Left renal pelvis (tissue), 4 donors: ENCODE measurements at regions not wholly inside any gene's neighbourhood (a gene's known extent, or its start where the extent isn't known, plus 50 kb on each side); places are given as distances from the start of the nearest gene placed in this dataset.
"Not testable (repeated sequence)": the region's sequence is repeated elsewhere in the genome, so short reads cannot be mapped to it uniquely, and the experiment has no call there.

Experiments
- DNase-seq, 4 donors: peaks; one replicate each; pipeline ENCODE4 v3.0.0-alpha.2; 2013; ENCODE audit warnings: low read depth in 4 of 4, low spot score in 3 of 4

DNA sequence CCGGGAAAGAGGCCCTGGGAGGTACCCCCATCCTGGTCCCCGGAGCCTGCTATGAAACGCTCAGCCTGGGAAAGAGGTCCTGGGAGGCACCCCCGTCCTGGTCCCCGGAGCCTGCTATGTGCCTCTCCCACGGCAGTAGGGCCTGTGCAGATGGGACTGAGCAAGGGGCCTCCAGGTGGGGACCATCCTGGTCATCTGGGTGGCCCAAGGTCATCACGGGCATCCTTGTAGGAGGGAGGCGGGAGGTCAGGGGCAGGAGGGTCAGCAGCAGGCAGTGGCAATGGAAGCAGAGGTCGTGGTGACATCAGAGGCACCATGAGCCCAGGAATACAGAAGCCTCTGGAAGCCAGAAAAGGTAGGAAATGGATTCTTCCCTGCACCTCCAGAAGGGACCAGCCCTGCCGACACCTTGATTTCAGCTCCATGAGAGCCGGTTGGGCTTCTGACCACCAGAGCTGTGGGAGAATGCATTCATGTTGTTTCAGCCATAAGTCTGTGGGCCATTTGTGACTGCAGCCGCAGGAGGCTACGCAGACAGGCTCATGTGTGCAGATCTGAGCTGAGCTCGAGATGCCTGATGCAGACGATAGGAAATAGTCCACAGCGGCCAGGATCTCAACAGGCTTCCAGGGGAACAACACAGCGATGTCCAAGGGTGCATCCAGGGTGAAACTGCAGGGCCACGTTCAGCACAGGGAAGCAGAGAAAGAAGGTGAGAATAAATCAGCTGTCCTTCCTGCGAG lies 190.7 kb downstream of the LAT start:
- DNase-seq, result not testable (repeated sequence)

DNA sequence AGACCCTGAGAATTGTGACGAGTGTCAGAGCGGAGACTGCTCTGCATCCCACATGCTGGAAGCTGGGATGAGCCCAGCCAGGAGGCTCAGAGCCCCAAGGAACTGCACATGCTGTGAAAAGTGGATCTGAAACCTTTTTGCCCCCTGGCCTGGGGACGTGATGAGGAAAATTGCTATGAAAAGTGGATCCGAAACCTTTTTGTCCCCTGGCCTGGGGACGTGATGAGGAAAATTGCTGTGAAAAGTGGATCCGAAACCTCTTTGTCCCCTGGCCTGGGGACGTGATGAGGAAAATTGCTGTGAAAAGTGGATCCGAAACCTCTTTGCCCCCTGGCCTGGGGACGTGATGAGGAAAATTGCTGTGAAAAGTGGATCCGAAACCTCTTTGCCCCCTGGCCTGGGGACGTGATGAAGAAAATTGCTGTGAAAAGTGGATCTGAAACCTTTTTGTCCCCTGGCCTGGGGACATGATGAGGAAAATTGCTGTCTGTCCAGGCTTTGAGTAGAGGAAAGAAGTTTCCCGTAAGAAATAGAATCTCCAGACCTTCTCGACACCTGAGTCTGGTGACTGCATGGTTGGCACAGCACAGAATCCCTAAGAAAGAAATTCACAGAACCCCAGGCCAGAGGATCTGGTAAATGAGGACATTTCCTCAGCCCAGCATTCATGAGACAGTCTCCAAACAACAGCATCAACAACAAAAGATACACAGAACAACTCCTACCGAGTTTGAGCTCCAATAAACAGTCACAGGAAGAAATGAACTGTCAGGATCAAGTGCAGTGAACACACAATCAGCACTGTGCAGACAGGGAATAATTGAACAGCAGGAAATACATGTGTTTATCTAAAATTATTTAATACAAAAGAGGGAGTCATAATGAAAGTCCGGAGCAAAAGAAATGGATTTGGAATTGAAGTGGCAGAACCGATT lies 188.8 kb downstream of the LAT start:
- DNase-seq, result not testable (repeated sequence)

DNA sequence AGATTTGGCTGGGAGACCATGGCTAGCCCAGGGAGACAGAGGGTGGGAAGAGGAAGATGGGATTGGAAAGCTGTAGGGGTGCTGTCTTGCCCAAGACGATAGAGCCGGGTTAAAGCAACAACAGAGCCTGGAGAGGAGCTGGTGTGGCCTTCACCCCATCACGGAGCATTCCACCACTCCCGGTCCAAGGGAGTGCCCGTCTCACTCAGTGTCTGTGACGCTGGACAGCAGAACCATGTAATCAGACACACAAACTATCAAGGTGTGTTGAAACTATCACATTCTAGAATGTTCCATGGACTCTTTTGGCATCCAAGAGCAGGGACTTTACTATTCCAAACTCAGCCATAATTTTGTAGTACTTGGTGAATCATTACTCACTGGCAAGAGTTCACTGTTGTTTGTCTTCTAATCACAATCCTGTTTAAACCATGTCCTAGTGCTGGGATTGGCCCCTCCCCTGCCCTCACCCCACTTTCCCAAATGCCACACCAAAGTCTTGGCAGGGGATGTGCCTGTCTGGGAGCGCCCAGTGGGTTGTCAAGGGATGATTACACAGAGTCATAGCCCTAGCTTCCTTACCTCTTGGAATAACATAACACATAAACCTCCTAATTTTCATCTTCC lies 187.4 kb downstream of the LAT start:
- DNase-seq, result not testable (repeated sequence)

DNA sequence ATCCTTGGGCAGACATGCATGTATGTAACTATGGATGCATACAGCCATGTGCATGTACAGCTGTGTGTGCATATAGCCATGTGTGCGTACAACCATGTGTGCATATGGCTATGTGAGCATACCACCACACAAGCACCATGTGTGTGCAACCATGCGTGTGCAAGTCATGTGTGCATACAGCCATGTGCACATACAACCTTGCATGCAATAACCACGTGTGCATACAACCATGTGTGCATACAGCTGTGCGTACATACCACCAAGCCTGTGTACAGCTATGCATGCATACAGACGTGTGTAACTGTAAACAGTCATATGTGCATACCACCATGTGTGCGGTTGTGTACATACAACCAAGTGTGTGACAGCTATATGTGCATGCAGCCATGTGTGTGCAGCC lies 186.4 kb downstream of the LAT start:
- not testable (repeated sequence) for DNase-seq

DNA sequence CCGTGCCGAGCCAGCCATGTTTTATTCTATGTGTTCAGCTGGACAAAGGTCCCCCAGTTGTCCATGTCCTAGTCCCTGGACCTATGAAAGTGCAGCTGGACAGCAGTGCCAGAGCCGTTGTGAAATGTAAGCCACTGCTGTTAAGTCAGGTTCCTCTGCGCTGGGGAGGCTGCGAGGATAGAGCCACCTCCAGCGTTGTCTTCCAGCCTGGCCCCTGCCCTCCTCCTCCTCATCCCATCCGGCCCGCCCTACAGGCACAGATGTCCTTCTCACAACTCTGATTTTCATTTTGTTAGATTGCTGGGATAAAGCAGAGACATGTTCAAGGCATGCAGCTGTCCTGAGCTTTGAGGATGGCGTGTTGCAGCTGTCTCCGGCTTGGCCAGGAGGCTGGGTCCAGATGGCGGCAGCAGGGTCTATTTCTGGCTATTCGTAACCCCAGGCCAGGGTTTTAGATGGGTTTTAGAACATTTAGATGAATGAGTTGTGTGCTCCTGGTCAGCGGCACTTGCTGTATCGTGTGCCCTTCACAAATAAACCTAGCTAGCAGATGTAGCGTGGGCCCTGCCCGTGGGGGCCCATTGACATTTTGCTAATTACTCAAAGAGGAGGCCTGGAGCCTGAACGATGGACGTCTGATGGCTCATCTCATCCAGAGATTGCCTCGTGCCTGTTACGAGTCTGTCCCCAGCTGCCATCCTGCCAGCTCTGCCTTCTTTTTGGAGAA lies 185.7 kb downstream of the LAT start:
- not testable (repeated sequence) for DNase-seq

DNA sequence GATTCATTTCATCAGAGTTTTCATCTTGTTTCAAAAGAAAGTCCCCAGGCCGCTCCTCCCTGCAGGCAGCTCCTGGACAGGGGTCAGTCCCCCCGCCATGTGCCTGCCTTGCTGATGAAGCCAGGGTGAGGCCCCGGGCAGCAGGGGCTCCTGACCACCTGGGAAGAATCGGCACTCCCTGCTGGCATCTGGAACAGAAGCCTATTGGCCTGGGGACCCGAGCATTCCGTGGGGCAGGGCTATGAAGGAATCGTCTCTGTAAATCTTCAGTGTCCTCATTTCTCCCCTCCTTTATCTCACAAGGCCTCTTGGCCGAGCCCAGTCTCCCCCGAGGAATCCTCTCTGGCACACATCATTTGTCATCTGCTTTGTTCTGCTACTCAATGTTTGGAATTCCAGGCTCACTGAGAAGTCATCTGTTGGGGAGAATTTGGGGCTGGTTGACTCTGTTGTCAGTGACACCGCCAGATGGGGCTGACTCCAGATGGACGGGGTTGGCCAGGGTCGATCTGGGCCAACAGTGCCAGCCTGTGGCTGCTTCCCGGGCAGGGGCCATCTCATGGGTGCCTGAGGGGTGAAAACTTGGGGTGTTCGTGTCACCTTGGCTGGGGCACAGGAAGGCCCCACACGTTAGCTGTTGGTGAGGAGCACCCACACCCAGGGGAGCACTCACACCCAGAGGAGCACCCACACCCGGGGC lies 184.6 kb downstream of the LAT start:
- DNase-seq, result not testable (repeated sequence)

DNA sequence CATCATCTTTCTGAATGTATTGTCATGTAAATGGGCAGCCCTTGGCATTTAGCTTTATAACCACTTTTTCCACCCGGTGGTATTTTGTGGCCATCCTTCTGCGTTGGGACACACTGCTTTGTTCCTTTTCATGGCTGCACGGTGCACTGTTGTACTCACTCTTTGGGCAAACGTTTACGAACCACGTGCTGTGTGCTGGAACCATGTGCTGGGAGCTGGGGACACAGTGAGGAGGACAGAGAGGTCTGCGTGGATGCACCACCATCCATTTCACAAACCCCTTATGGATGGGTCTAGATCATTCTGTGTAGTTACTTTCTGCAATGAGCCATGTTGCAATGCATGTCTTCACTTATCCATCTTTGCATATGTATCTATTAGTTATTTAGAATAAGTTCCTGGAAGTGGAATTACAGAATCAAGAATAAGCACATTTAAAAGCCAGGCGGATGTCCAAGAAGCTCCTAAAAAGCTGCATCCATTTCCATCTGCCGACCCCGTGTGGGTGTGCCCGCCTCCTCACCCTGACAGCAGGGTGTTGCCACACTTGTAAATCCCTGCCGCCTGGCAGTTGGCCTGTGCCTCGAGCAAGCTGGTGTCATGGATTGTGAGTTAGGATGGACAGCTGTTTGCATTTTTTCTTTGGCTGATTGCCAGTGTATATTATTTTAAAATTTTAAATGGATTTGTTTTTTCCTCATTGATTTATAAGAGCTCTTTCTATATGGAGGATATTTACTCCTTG lies 183.8 kb downstream of the LAT start:
- not testable (repeated sequence) for DNase-seq

DNA sequence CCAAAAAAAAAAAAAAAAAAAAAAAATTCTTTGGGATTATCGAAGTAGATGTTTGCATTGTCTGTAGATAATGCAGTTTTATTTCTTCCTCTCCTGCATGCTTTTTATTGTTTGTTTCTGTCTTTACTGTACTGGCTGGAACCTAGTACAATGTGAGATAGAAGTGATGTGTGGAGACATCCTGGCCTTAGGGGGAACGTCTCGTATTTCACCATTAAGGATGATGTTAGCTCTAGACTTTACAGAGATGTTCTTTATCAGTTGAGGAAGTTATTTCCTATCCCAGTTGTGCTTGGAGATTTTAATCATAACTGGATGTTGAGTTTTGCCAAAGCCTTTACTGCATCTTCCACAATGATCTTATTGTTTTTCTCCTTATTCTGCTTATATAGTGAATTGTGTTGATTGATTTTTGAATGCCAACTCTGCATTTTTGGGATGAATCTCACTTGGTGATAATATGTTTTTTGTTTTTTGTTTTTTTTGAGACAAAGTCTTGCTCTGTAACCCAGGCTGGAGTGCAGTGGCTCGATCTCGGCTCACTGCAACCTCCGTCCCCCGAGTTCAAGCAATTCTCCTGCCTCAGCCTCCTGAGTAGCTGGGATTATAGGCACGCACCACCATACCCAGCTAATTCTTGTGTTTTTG lies 179.7 kb downstream of the LAT start:
- DNase-seq, result not testable (repeated sequence)

DNA sequence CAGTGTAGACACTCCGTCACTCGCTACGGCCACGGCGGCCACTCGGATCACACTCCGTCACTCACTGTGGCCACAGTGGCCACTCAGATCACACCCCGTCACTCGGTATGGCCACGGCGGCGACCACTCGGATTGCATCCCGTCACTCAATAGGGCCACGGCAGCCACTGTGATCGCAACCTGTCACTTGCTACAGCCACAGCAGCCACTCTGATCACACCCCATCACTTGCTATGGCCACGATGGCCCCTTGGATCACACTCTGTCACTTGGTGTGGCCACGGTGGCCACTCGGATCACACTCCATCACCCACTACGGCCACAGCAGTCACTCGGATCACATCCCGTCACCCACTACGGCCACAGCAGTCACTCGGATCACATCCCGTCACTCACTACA lies 175.3 kb downstream of the LAT start:
- DNase-seq, result not testable (repeated sequence)

DNA sequence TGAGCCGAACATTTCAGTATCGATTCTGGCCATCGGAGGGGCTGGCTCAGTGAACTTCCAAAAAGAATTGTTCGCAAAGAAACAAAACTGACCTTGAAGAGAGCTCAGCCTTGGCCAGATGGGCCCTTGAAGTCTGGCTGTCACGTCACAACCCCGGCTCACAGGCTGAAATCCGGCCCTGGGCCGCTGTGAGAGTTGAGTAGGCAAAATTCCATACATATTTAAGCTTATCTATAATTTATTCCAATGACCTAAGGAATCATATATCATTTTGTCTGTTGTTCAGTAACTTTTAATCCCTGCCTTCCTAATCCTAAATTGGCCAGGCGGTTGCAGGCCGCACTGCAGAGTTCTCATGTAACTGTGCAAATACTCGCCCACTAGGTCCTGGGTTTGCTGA lies 174.8 kb downstream of the LAT start:
- not testable (repeated sequence) for DNase-seq

DNA sequence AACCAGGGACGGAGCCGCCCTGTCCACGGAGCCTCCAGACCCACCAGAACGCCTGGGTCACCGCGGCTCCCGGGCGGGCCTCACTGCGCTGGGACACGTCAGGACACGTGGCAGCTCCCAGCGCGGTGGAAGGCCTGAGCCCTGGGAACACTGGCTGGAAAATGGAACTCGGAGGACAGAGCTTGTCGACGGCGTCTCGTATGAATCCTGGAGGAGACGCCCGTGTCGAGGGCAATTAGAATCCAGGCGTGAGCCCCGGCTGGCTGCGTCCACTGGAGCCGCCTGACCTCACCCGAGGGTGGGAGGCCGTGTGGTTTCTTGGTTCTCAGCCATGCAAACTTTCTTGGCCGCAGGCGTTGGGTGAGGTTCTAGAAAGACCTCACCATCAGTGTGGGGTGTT lies 173.9 kb downstream of the LAT start:
- no peak for DNase-seq

DNA sequence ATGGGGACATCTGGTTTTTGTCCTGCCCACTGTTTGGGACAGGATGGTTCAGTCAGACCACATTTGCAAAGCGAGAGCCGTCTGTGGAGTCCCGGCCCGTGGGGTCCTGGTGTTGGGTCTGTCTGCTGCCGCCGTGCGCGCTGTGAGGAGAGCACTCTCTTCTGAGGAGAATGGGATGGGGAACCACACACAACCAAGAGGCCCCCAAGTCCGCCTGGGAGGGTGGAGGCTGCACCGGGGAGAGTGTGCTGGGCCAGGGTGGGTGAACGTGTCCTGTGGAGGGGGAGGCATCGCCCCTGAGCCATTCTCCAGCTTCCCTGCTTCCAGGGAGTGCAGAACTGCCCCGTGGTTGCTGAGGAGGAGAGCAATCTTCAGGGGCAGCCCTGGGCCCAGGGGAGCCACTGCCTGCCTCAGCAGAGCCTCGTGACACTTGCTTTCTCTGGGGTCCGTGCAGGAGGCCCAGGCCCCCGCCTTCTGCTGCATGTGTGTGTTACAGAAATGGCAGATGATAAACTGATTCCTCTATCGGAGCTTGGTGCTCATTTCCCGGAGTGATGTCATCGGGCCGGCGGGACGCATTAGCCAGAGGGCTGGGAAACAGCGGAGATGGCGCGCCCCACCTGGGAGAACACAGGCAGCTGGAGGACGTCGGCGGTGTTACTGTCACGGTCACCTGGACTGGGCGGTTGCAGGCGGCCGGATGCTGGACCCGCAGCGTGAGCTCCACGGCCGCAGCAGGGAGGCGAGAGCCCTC lies 173.4 kb downstream of the LAT start:
- DNase-seq, result not testable (repeated sequence)

DNA sequence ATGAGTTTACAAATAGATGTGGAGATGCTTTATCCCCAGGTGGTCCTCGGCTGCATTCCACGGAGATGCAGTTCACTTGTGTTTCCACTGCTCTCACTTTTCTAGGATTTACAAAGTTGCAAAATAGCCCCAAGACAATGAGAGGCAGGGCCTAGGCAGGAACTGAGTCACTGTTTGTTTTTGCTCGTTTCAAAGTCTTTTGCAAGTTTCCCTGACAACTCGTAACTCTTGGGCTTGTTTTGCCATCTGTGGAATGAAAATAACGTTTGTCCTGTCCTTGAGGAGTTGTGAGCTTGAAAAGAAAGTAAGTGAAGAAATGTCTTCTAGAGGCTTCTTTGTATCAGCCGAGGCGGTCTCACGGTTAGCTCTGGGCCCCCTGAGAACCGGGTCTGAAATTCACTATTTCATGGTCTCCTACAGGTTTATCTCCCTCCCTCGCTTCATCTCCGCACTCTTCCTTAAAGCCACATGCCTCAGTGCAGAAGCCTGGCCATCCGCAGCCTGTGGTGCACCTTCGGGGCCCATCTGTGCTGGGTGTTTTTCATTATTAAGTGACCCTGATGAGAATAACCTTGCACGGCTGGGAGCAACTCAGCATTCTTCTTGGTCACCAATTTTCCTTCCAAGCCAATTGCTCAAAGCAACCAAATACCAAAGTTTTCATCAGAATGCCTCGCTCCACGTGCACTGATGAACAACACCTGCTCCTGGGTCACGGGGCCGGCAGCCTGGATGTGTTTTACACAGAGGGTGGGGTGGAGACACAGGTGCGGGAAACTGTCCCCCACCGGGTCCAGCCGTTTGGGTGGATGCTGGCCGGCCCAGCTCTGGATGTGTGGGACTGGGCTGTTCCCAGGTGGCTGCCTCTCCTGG lies 172.4 kb downstream of the LAT start:
- not testable (repeated sequence) for DNase-seq

DNA sequence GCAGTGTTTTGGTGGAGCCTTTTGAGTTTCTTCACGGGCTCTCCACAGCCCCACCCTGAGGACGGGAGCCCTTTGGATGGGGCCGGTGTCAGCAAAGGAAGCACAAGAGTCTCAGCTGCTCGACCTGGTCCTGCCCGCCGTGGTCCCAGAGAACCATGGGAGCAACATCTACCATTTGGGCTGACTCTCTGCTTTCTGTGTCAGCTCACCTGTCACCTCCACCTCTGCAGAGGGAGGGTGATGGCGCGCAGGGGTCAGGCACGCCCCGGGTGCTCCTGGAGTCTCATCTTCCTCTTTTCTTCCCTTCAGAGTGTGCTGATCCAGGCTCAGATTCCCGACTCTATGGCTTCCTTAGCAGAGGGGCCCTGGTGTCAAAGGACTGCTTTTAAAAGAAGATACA lies 171.7 kb downstream of the LAT start:
- DNase-seq, result no peak

DNA sequence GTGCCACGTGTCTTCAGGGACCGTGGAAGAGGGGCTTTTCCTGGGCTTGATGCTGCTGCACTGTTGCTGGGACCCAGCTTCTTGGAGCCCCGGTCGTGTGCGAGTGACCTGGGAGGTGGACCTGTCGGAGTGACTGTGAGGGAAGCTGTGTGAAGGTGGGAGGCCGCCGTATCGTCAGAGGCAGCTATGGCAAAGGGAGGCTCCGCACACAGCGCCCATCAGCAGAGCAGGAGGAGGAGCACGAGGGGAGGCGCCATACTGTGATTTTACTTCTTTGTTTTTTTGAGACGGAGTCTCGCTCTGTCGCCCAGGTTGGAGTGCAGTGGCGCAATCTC lies 171.0 kb downstream of the LAT start:
- DNase-seq, result not testable (repeated sequence)

DNA sequence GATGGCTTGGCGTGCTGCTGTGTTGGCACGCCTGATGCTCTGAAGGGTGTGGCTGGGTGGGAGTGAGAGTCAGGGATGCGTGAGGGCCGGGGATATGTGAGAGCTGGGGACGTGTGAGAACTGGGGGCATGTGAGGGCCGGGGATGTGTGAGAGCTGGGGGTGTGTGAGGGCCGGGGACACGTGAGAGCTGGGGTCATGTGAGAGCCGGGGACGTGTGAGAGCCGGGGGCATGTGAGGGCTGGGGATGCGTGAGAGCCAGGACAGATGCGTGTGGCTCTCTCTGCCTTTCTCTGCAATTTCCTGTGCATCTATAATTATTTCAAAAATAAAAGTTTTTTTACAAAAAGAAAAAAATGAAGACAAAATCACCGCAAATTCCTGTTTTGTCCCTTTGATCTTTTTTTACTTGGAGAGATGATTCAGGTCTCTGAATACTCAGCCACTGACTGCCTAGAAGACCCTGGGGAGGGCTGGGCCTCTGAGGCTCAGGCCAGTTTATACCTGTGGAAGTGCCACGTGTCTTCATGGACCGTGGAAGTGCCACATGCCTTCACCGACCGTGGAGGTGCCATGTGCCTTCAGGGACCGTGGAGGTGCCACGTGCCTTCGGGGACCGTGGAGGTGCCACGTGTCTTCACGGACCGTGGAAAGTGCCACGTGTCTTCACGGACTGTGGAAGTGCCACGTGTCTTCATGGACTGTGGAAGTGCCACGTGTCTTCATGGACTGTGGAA lies 170.4 kb downstream of the LAT start:
- DNase-seq, result not testable (repeated sequence)
